HEK293 (cell line): ENCODE measurements at regions not wholly inside any gene's neighbourhood (a gene's known extent, or its start where the extent isn't known, plus 50 kb on each side); places are given as distances from the start of the nearest gene placed in this dataset.

Experiments used
- CTCF ChIA-PET: fragments of 350-600 bp; formaldehyde crosslinking; extraction: SDS; loops from one replicate; lab custom pipeline; 2021; ENCODE audit warnings: antibody characterized with exemption; lab: Yijun Ruan, JAX
- POLR2A ChIA-PET: fragments of 300-600 bp; formaldehyde crosslinking; extraction: SDS; loops from one replicate; lab custom pipeline; 2020; ENCODE audit warnings: antibody characterized with exemption, inconsistent platforms; lab: Yijun Ruan, JAX
- H3K27ac ChIP-seq: fragments of 200-500 bp; sonication (Bioruptor generic); 2 replicates; pipeline ENCODE4 v1.5.1; 2014; ENCODE audit warnings: low read depth, low read length, control low read depth, inconsistent platforms; ENCODE audit errors: extremely low read depth
- H3K36me3 ChIP-seq, 2 experiments: fragments of 200-500 bp in 1 of 2; sonication (Bioruptor generic) in 1 of 2; 1 replicate in 1 of 2; 2 replicates in 1 of 2; pipeline ENCODE4 v1.5.1; 2014 to 2017; ENCODE audit warnings: inconsistent platforms in 2 of 2, low read length in 2 of 2; ENCODE audit not compliant: control insufficient read depth in 2 of 2, insufficient read depth in 1 of 2
- H3K4me1 ChIP-seq: fragments of 200-500 bp; sonication (Bioruptor generic); 2 replicates; pipeline ENCODE4 v1.5.1; 2014; ENCODE audit warnings: mild to moderate bottlenecking, low read length, inconsistent platforms; ENCODE audit not compliant: control insufficient read depth, insufficient read depth
- H3K4me3 ChIP-seq: 2 replicates; pipeline ENCODE4 v1.5.1; 2011; ENCODE audit warnings: low read depth, mild to moderate bottlenecking, control low read depth, low read length, moderate library complexity
- H3K9me3 ChIP-seq: fragments of 200-500 bp; sonication (Bioruptor generic); 2 replicates; pipeline ENCODE4 v1.5.1; 2014; ENCODE audit warnings: low read depth, low read length, inconsistent platforms; ENCODE audit not compliant: control insufficient read depth, insufficient read depth
- HOXD13 ChIP-seq: sonication (generic); formaldehyde crosslinking; IDR thresholded peaks from 2 replicates; pipeline ENCODE4 v1.8.0; 2022; ENCODE audit warnings: missing genetic modification reagents, borderline replicate concordance
- RBAK ChIP-seq: fragments of 450-650 bp; formaldehyde crosslinking; IDR thresholded peaks from 2 replicates; pipeline ENCODE4 v1.5.1; 2016; ENCODE audit warnings: missing biosample characterization, missing genetic modification characterization
- REST ChIP-seq: fragments of 450-650 bp; formaldehyde crosslinking; IDR thresholded peaks from 2 replicates; pipeline ENCODE4 v1.5.1; 2016; ENCODE audit warnings: missing biosample characterization, missing genetic modification characterization
- TSHZ1 ChIP-seq: fragments of 450-650 bp; formaldehyde crosslinking; IDR thresholded peaks from 2 replicates; pipeline ENCODE4 v1.5.1; 2016; ENCODE audit warnings: missing biosample characterization, missing genetic modification characterization, borderline replicate concordance
- YY1 ChIP-seq: fragments of 450-650 bp; formaldehyde crosslinking; IDR thresholded peaks from 2 replicates; pipeline ENCODE4 v1.5.1; 2018; ENCODE audit warnings: missing biosample characterization, missing genetic modification characterization
- ZBTB7A ChIP-seq: fragments of 450-650 bp; formaldehyde crosslinking; IDR thresholded peaks from 2 replicates; pipeline ENCODE4 v1.5.1; 2016; ENCODE audit warnings: low read depth, missing biosample characterization, missing genetic modification characterization
- ZFP3 ChIP-seq: fragments of 450-650 bp; formaldehyde crosslinking; IDR thresholded peaks from 2 replicates; pipeline ENCODE4 v1.5.1; 2016; ENCODE audit warnings: low read depth, missing biosample characterization, missing genetic modification characterization
- ZFP37 ChIP-seq: fragments of 450-650 bp; formaldehyde crosslinking; IDR thresholded peaks from 2 replicates; pipeline ENCODE4 v1.5.1; 2016; ENCODE audit warnings: missing biosample characterization, missing genetic modification characterization
- ZNF16 ChIP-seq: fragments of 450-650 bp; formaldehyde crosslinking; IDR thresholded peaks from 2 replicates; pipeline ENCODE4 v1.5.1; 2016; ENCODE audit warnings: low read depth, missing biosample characterization, missing genetic modification characterization
- ZNF23 ChIP-seq: fragments of 450-650 bp; formaldehyde crosslinking; IDR thresholded peaks from 2 replicates; pipeline ENCODE4 v1.5.1; 2016; ENCODE audit warnings: missing biosample characterization, missing genetic modification characterization, borderline replicate concordance
- ZNF274 ChIP-seq, 2 experiments: fragments of 200-500 bp in 1 of 2; fragments of 450-650 bp in 1 of 2; sonication (Bioruptor generic) in 1 of 2; formaldehyde crosslinking in 1 of 2; IDR thresholded peaks; 2 replicates each; pipeline versions ENCODE4 v1.5.1 to v1.6.1; 2014 to 2016; ENCODE audit warnings: borderline replicate concordance in 1 of 2, inconsistent platforms in 1 of 2, low read length in 1 of 2, missing biosample characterization in 1 of 2, missing genetic modification characterization in 1 of 2
- ZNF416 ChIP-seq: fragments of 450-650 bp; formaldehyde crosslinking; IDR thresholded peaks from 2 replicates; pipeline ENCODE4 v1.5.1; 2016; ENCODE audit warnings: missing biosample characterization, missing genetic modification characterization
- ZNF473 ChIP-seq: fragments of 450-650 bp; formaldehyde crosslinking; IDR thresholded peaks from 2 replicates; pipeline ENCODE4 v1.5.1; 2017; ENCODE audit warnings: missing biosample characterization, missing genetic modification characterization
- ZNF558 ChIP-seq: fragments of 450-650 bp; formaldehyde crosslinking; IDR thresholded peaks from 2 replicates; pipeline ENCODE4 v1.5.1; 2016; ENCODE audit warnings: missing biosample characterization, missing genetic modification characterization
- ZNF677 ChIP-seq: fragments of 450-650 bp; IDR thresholded peaks from 2 replicates; pipeline ENCODE4 v1.5.0; 2018; ENCODE audit warnings: missing biosample characterization, mild to moderate bottlenecking, missing genetic modification characterization, moderate library complexity
- ZNF707 ChIP-seq: fragments of 450-650 bp; formaldehyde crosslinking; IDR thresholded peaks from 2 replicates; pipeline ENCODE4 v1.5.1; 2016; ENCODE audit warnings: missing biosample characterization, missing genetic modification characterization
- ZNF776 ChIP-seq: fragments of 450-650 bp; formaldehyde crosslinking; IDR thresholded peaks from 2 replicates; pipeline ENCODE4 v1.5.0; 2017; ENCODE audit warnings: missing biosample characterization, missing genetic modification characterization, borderline replicate concordance
- ZSCAN4 ChIP-seq: fragments of 450-650 bp; formaldehyde crosslinking; IDR thresholded peaks from 2 replicates; pipeline ENCODE4 v1.5.1; 2017; ENCODE audit warnings: missing biosample characterization, missing genetic modification characterization
- TF ChIP-seq, protein P1 (sequence below): fragments of 450-650 bp; formaldehyde crosslinking; IDR thresholded peaks from 2 replicates; pipeline ENCODE4 v1.5.1; 2016; ENCODE audit warnings: missing biosample characterization, missing genetic modification characterization
- TF ChIP-seq, protein P2 (sequence below): fragments of 450-650 bp; IDR thresholded peaks from 2 replicates; pipeline ENCODE4 v1.5.1; 2018; ENCODE audit warnings: missing biosample characterization, missing genetic modification characterization

DNA sequence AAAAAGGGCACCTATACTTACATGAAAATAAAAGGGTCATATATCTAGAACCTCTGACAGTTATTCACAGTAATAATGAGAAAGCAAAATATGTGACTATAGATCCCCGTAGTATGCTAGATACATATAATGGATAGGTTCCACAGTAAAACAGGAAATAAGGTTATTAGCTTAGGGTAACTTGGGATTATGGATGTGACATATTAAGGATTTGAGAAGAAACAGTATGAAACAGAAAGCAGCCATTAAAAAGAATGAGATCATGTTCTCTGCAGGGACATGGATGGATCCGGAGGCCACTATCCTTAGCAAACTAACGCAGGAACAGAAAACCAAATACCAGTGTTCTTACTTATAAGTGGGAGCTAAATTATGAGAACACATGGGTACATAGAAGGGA, 1547.3 kb downstream of the BRINP3 start:
- H3K9me3 ChIP-seq: no peaks in the 10 kb centered on the region
- H3K4me1 ChIP-seq: no peaks in the 10 kb centered on the region
- no peak for TF ChIP-seq ZBTB7A (tag by site-specific recombination)
- TF ChIP-seq ZNF23: no peak
- TF ChIP-seq ZNF707 (tag by site-specific recombination): no peak
- TF ChIP-seq ZNF558 (tag by site-specific recombination): no peak
- no peak for TF ChIP-seq ZNF16 (tag by site-specific recombination)
- no peak for TF ChIP-seq HOXD13
- no peak for TF ChIP-seq ZNF473 (tag by site-specific recombination)
- TF ChIP-seq RBAK (tag by site-specific recombination): no peak
- TF ChIP-seq, protein P1, sequence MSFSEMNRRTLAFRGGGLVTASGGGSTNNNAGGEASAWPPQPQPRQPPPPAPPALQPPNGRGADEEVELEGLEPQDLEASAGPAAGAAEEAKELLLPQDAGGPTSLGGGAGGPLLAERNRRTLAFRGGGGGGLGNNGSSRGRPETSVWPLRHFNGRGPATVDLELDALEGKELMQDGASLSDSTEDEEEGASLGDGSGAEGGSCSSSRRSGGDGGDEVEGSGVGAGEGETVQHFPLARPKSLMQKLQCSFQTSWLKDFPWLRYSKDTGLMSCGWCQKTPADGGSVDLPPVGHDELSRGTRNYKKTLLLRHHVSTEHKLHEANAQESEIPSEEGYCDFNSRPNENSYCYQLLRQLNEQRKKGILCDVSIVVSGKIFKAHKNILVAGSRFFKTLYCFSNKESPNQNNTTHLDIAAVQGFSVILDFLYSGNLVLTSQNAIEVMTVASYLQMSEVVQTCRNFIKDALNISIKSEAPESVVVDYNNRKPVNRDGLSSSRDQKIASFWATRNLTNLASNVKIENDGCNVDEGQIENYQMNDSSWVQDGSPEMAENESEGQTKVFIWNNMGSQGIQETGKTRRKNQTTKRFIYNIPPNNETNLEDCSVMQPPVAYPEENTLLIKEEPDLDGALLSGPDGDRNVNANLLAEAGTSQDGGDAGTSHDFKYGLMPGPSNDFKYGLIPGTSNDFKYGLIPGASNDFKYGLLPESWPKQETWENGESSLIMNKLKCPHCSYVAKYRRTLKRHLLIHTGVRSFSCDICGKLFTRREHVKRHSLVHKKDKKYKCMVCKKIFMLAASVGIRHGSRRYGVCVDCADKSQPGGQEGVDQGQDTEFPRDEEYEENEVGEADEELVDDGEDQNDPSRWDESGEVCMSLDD (tag by site-specific recombination): no peak
- TF ChIP-seq ZNF776 (tag by site-specific recombination): no peak
- TF ChIP-seq ZNF416 (tag by site-specific recombination): no peak
- no peak for TF ChIP-seq ZNF677 (tag by site-specific recombination)
- TF ChIP-seq ZFP3: no peak
- TF ChIP-seq, protein P2, sequence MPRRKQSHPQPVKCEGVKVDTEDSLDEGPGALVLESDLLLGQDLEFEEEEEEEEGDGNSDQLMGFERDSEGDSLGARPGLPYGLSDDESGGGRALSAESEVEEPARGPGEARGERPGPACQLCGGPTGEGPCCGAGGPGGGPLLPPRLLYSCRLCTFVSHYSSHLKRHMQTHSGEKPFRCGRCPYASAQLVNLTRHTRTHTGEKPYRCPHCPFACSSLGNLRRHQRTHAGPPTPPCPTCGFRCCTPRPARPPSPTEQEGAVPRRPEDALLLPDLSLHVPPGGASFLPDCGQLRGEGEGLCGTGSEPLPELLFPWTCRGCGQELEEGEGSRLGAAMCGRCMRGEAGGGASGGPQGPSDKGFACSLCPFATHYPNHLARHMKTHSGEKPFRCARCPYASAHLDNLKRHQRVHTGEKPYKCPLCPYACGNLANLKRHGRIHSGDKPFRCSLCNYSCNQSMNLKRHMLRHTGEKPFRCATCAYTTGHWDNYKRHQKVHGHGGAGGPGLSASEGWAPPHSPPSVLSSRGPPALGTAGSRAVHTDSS (tag by site-specific recombination): no peak
- TF ChIP-seq TSHZ1: no peak
- POLR2A ChIA-PET: no interaction called here
- H3K4me3 ChIP-seq: no peak overlapping the region
- no peak overlapping the region for H3K27ac ChIP-seq
- CTCF ChIA-PET: no interaction called here
- no peaks in the 10 kb centered on the region for H3K36me3 ChIP-seq

DNA sequence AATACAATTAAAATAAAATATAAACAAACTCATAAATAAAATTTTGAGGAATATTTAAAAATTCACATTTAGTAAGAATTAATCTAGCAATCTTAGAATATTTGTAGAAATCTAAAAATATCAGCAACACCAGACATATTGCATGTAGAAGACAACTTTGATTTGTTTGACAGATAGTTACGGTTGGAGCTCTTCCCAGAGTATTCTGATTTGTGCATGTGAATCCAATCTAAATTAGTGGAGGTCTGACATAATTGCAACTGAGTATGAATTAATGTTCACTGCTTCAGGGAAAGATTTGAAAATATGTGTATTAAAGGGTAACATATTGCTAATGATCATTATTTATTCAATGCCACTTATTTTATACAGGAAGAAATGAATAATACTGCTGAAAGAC, 1546.2 kb downstream of the BRINP3 start:
- Histone ChIP-seq H3K4me3 (no peak overlapping the region), H3K27ac (no peak overlapping the region), H3K36me3 (no peaks in the 10 kb centered on the region), H3K4me1 (no peaks in the 10 kb centered on the region), H3K9me3 (no peaks in the 10 kb centered on the region)
- ChIA-PET CTCF (no interaction called here), POLR2A (no interaction called here)
- TF ChIP-seq ZSCAN4 (tag by site-specific recombination) (no peak), REST (tag by site-specific recombination) (no peak), ZFP37 (tag by site-specific recombination) (no peak), YY1 (no peak), ZNF274 (IDR thresholded peaks at IDR 0.05; ENCODE audit: low read length) (no peak), ZNF274 (tag by site-specific recombination; IDR thresholded peaks at IDR 0.05; ENCODE audit: borderline replicate concordance) (no peak)
